Neutrophil (primary cell): ENCODE measurements at regions not wholly inside any gene's neighbourhood (a gene's known extent, or its start where the extent isn't known, plus 50 kb on each side); places are given as distances from the start of the nearest gene placed in this dataset.
"Not testable (repeated sequence)": the region's sequence is repeated elsewhere in the genome, so short reads cannot be mapped to it uniquely, and the experiment has no call there.

Source experiments
- H3K27ac ChIP-seq: fragments of 200-600 bp; sonication (generic); 2 replicates; pipeline ENCODE4 v1.5.1; 2016; ENCODE audit warnings: mild to moderate bottlenecking, moderate library complexity
- H3K27me3 ChIP-seq: fragments of 200-600 bp; sonication (generic); 2 replicates; pipeline ENCODE4 v1.6.0; 2016; ENCODE audit warnings: mild to moderate bottlenecking
- H3K36me3 ChIP-seq: fragments of 200-600 bp; sonication (generic); 2 replicates; pipeline ENCODE4 v1.5.1; 2017
- H3K4me1 ChIP-seq, 2 experiments: fragments of 200-600 bp in 1 of 2; sonication (generic) in 1 of 2; 1 replicate in 1 of 2; 2 replicates in 1 of 2; pipeline versions ENCODE4 v1.5.1 to v1.6.1; 2013 to 2016; ENCODE audit warnings: low read depth in 1 of 2, low read length in 1 of 2, mild to moderate bottlenecking in 1 of 2, moderate library complexity in 1 of 2; ENCODE audit not compliant: control insufficient read depth in 1 of 2, insufficient read depth in 1 of 2
- H3K4me3 ChIP-seq, 2 experiments: fragments of 200-600 bp in 1 of 2; sonication (generic) in 1 of 2; 1 replicate in 1 of 2; 2 replicates in 1 of 2; pipeline ENCODE4 v1.5.1; 2013 to 2016; ENCODE audit warnings: low read depth in 1 of 2, low read length in 1 of 2, mild to moderate bottlenecking in 1 of 2, moderate library complexity in 1 of 2
- H3K9me3 ChIP-seq: fragments of 200-600 bp; sonication (generic); 2 replicates; pipeline ENCODE4 v1.5.1; 2016
- CTCF ChIP-seq: fragments of 200-600 bp; sonication (generic); IDR thresholded peaks from 2 replicates; pipeline ENCODE4 v1.5.1; 2016; ENCODE audit warnings: antibody characterized with exemption

- Histone ChIP-seq H3K27ac (no peak overlapping the region), H3K9me3 (no peaks in the 10 kb centered on the region), H3K4me1 (peaks cover 13 to 16% of the 10 kb centered on the region in 2 experiments), H3K4me3 (no peak overlapping the region), H3K27me3 (no peaks in the 10 kb centered on the region), H3K36me3 (no peaks in the 10 kb centered on the region)
- TF ChIP-seq CTCF: no peak
Measured at GRCh38 chr20:53723045-53723444, 129.4 kb upstream of the ZNF217 start.

- H3K9me3 ChIP-seq: no peaks in the 10 kb centered on the region
- H3K36me3 ChIP-seq: no peaks in the 10 kb centered on the region
- no peak overlapping the region for H3K27ac ChIP-seq
- no peak overlapping the region for H3K4me3 ChIP-seq
- peaks cover 15 to 18% of the 10 kb centered on the region in 2 experiments for H3K4me1 ChIP-seq
- TF ChIP-seq CTCF: no peak
- no peaks in the 10 kb centered on the region for H3K27me3 ChIP-seq
Measured at GRCh38 chr20:53722515-53723036, 128.9 kb upstream of the ZNF217 start.

GRCh38 chr20:53721445-53721963 lies 127.9 kb upstream of the ZNF217 start:
- not testable (repeated sequence) for H3K36me3 ChIP-seq, H3K4me3 ChIP-seq, H3K27ac ChIP-seq, H3K27me3 ChIP-seq, H3K9me3 ChIP-seq
- peaks cover 18 to 20% of the 10 kb centered on the region in 2 experiments for H3K4me1 ChIP-seq

- not testable (repeated sequence) for H3K27me3 ChIP-seq, H3K4me3 ChIP-seq, H3K36me3 ChIP-seq, H3K27ac ChIP-seq, H3K9me3 ChIP-seq
- peaks cover 14 to 16% of the 10 kb centered on the region in 2 experiments for H3K4me1 ChIP-seq
Measured at GRCh38 chr20:53719171-53719803, 125.6 kb upstream of the ZNF217 start.

- no peak for TF ChIP-seq CTCF
- Histone ChIP-seq H3K4me1 (peaks cover 14 to 16% of the 10 kb centered on the region in 2 experiments), H3K27me3 (no peaks in the 10 kb centered on the region), H3K27ac (peak overlapping the region; percentile 13), H3K36me3 (no peaks in the 10 kb centered on the region), H3K4me3 (no peak overlapping the region), H3K9me3 (no peaks in the 10 kb centered on the region)
Measured at GRCh38 chr20:53718142-53719021, 124.7 kb upstream of the ZNF217 start.

- TF ChIP-seq CTCF: no peak
- Histone ChIP-seq H3K27me3 (no peaks in the 10 kb centered on the region), H3K4me3 (no peak overlapping the region), H3K9me3 (no peaks in the 10 kb centered on the region), H3K4me1 (peaks cover 16 to 23% of the 10 kb centered on the region in 2 experiments), H3K36me3 (no peaks in the 10 kb centered on the region), H3K27ac (peak overlapping the region; percentile 60)
Measured at GRCh38 chr20:53716395-53716794, 122.8 kb upstream of the ZNF217 start.
